B cell (primary cell): ENCODE measurements at regions not wholly inside any gene's neighbourhood (a gene's known extent, or its start where the extent isn't known, plus 50 kb on each side); places are given as distances from the start of the nearest gene placed in this dataset.

Source experiments
- ATAC-seq: fragments of 200-7000 bp; cut with Tn5 transposase; one replicate; pipeline ENCODE4 v1.10.0; 2021; ENCODE audit warnings: low read depth, mild to moderate bottlenecking, moderate number of reproducible peaks, moderate library complexity
- CTCF ChIA-PET: fragments of 350-600 bp; sonication (Branson Sonifier 250); formaldehyde crosslinking; loops from one replicate; lab custom pipeline; 2021; ENCODE audit warnings: antibody characterized with exemption, inconsistent platforms; lab: Charles Lee
- POLR2A ChIA-PET: fragments of 350-600 bp; sonication (Branson Sonifier 250); formaldehyde crosslinking; loops from one replicate; lab custom pipeline; 2021; ENCODE audit warnings: antibody characterized with exemption; lab: Charles Lee
- DNase-seq: peaks from one replicate; pipeline ENCODE4 v3.0.0; 2013
- H2AFZ ChIP-seq: 2 replicates; pipeline ENCODE4 v1.6.1; 2012; ENCODE audit warnings: mild to moderate bottlenecking, low read depth, low read length; ENCODE audit not compliant: insufficient read depth, poor library complexity, severe bottlenecking
- H3K27ac ChIP-seq, 2 donors: 1 replicate in 1 of 2; 2 replicates in 1 of 2; pipeline ENCODE4 v1.5.1; 2012 to 2013; ENCODE audit warnings: low read length in 2 of 2, mild to moderate bottlenecking in 2 of 2, moderate library complexity in 1 of 2
- H3K27me3 ChIP-seq, 4 experiments: fragments of 200-600 bp in 1 of 4; sonication (generic) in 1 of 4; replicated peaks in 1 of 4; 1 replicate in 2 of 4; 2 replicates in 2 of 4; pipeline versions ENCODE4 v1.6.1 to v1.7.0; 2013 to 2016; ENCODE audit warnings: low read length in 3 of 4, mild to moderate bottlenecking in 2 of 4, mixed read lengths in 1 of 4, moderate library complexity in 1 of 4; ENCODE audit not compliant: insufficient read depth in 4 of 4, control insufficient read depth in 3 of 4; ENCODE audit errors: control extremely low read depth in 1 of 4
- H3K36me3 ChIP-seq, 2 experiments: replicated peaks in 1 of 2; 1 replicate in 1 of 2; 2 replicates in 1 of 2; pipeline versions ENCODE4 v1.6.1 to v1.7.1; 2013; ENCODE audit warnings: low read length in 1 of 2; ENCODE audit not compliant: insufficient read depth in 2 of 2, control insufficient read depth in 1 of 2; ENCODE audit errors: control extremely low read depth in 1 of 2, extremely low read depth in 1 of 2
- H3K4me1 ChIP-seq, 2 donors: fragments of 200-600 bp in 1 of 2; sonication (generic) in 1 of 2; 1 replicate in 1 of 2; 2 replicates in 1 of 2; pipeline versions ENCODE4 v1.5.1 to v1.6.1; 2013 to 2017; ENCODE audit warnings: low read length in 2 of 2; ENCODE audit not compliant: control insufficient read depth in 2 of 2, insufficient read depth in 2 of 2
- H3K4me2 ChIP-seq: replicated peaks from 2 replicates; pipeline ENCODE3; 2012; ENCODE audit warnings: mild to moderate bottlenecking, low read depth, low read length; ENCODE audit not compliant: poor library complexity, severe bottlenecking
- H3K4me3 ChIP-seq, 5 experiments: fragments of 200-600 bp in 1 of 5; sonication (generic) in 1 of 5; 1 replicate in 3 of 5; 2 replicates in 2 of 5; pipeline versions ENCODE4 v1.5.1 to v1.7.0; 2011 to 2016; ENCODE audit warnings: low read length in 4 of 5, mild to moderate bottlenecking in 4 of 5, low read depth in 2 of 5, control low read depth in 1 of 5, moderate library complexity in 1 of 5; ENCODE audit not compliant: insufficient read depth in 1 of 5; ENCODE audit errors: control extremely low read depth in 1 of 5, extremely low read depth in 1 of 5
- H3K79me2 ChIP-seq: fragments of 200-600 bp; sonication (generic); one replicate; pipeline ENCODE4 v1.6.0; 2016; ENCODE audit warnings: low read length; ENCODE audit not compliant: control insufficient read depth, insufficient read depth
- H3K9ac ChIP-seq: fragments of 200-600 bp; sonication (generic); 2 replicates; pipeline ENCODE4 v1.6.1; 2017; ENCODE audit warnings: mild to moderate bottlenecking, low read length, moderate library complexity
- H3K9me3 ChIP-seq, 3 donors: one replicate each; pipeline versions ENCODE4 v1.6.1 to v1.7.1; 2013; ENCODE audit warnings: low read length in 2 of 3; ENCODE audit not compliant: control insufficient read depth in 2 of 3, insufficient read depth in 1 of 3; ENCODE audit errors: control extremely low read depth in 1 of 3
- H4K20me1 ChIP-seq: 2 replicates; pipeline ENCODE4 v1.6.0; 2012; ENCODE audit warnings: mild to moderate bottlenecking, low read length; ENCODE audit not compliant: insufficient read depth, control insufficient read depth, poor library complexity, severe bottlenecking
- H3K27ac Mint-ChIP-seq: one replicate; pipeline ENCODE4 v1.8.0; 2021; ENCODE audit warnings: mixed read lengths
- H3K27me3 Mint-ChIP-seq: one replicate; pipeline ENCODE4 v1.8.0; 2021; ENCODE audit warnings: mixed read lengths
- H3K4me1 Mint-ChIP-seq: one replicate; pipeline ENCODE4 v1.8.0; 2021; ENCODE audit warnings: mixed read lengths
- H3K4me3 Mint-ChIP-seq: one replicate; pipeline ENCODE4 v1.8.0; 2021; ENCODE audit warnings: mixed read lengths
- H3K9me3 Mint-ChIP-seq: one replicate; pipeline ENCODE4 v1.8.0; 2022; ENCODE audit warnings: mixed read lengths; ENCODE audit not compliant: insufficient read depth
- EZH2 ChIP-seq: IDR thresholded peaks from 2 replicates; pipeline ENCODE4 v1.6.1; 2012; ENCODE audit warnings: borderline replicate concordance, low read depth, mild to moderate bottlenecking, moderate library complexity, low read length; ENCODE audit not compliant: insufficient read depth, poor library complexity, severe bottlenecking
- WGBS: methylation state at CpG from one replicate; pipeline ENCODE4 v1.1.5; 2013; ENCODE audit warnings: missing lambda C conversion rate; ENCODE audit not compliant: insufficient coverage; 5-methylcytosine and 5-hydroxymethylcytosine counted together
- intact Hi-C: fragments of 100-400 bp; cut with micrococcal nuclease; formaldehyde crosslinking; loops from one replicate; pipeline ENCODE4 v1.10.0; 2022
- TF ChIP-seq, protein P1 (sequence below): fragments of 200-600 bp; IDR thresholded peaks from one replicate; pipeline ENCODE4 v1.8.0; 2022; ENCODE audit warnings: antibody characterized with exemption, mild to moderate bottlenecking

DNA sequence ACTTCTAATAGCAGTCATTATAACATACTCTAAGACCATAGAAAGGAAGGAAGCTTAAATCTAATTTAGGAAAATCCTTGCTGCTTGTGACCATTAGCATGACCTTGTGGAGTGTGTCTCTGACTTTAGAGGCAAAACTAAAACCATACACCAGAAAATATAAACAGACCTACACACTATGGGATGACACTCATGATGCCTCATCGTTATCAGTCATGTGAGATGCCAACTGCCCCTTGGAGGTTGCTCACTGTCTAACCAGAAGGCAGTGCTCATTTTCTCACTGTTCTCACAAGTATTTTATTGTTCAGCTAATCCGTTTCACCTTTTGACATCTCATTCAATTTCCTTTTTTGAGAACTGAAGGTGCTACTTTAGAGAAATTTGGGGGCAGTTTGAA, 376.9 kb downstream of the RND3 start:
- Histone ChIP-seq H3K79me2 (no peaks in the 10 kb centered on the region), H3K36me3 (no peaks in the 10 kb centered on the region), H3K9me3 (no peaks in the 10 kb centered on the region), H4K20me1 (no peaks in the 10 kb centered on the region), H3K4me2 (no peak overlapping the region), H3K4me3 (no peak overlapping the region), H3K4me1 (no peaks in the 10 kb centered on the region), H3K9ac (no peak overlapping the region), H2AFZ (no peak overlapping the region), H3K27ac (no peak overlapping the region), H3K27me3 (no peaks in the 10 kb centered on the region)
- Mint-ChIP-seq H3K4me3 (no peak overlapping the region), H3K4me1 (no peaks in the 10 kb centered on the region), H3K27me3 (no peaks in the 10 kb centered on the region), H3K9me3 (peaks cover 3% of the 10 kb centered on the region), H3K27ac (no peak overlapping the region)
- CTCF ChIA-PET = no interaction called here
- POLR2A ChIA-PET = no interaction called here
- ATAC-seq (no peak), DNase-seq (no peak)
- WGBS = no CpG with 5 or more reads among the region's 2 CpGs
- intact Hi-C loops = no loop called here
- TF ChIP-seq, protein P1, sequence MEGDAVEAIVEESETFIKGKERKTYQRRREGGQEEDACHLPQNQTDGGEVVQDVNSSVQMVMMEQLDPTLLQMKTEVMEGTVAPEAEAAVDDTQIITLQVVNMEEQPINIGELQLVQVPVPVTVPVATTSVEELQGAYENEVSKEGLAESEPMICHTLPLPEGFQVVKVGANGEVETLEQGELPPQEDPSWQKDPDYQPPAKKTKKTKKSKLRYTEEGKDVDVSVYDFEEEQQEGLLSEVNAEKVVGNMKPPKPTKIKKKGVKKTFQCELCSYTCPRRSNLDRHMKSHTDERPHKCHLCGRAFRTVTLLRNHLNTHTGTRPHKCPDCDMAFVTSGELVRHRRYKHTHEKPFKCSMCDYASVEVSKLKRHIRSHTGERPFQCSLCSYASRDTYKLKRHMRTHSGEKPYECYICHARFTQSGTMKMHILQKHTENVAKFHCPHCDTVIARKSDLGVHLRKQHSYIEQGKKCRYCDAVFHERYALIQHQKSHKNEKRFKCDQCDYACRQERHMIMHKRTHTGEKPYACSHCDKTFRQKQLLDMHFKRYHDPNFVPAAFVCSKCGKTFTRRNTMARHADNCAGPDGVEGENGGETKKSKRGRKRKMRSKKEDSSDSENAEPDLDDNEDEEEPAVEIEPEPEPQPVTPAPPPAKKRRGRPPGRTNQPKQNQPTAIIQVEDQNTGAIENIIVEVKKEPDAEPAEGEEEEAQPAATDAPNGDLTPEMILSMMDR = no peak
- no peak for TF ChIP-seq EZH2

DNA sequence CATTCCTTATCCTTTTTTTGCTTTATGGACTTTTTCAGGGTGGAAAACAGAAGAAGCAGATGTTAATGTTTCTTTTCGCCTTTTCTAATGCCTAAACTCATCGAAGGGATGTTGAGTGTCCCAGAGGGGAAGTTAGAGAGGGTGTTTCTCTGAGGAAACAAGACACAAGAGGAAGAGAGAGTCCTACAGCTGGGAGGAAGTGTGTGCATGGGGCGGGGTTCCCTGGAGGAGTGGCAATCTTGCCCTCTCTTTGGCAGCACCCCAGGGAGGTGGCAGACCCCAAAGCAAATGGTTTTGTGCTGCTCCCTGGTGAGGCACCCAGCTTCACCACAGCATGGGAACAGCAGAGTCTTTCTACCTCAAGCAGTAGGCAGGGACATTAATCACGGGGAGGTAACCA, 377.6 kb downstream of the RND3 start:
- Mint-ChIP-seq H3K9me3 (peaks cover 3% of the 10 kb centered on the region), H3K27me3 (no peaks in the 10 kb centered on the region), H3K4me1 (no peaks in the 10 kb centered on the region), H3K4me3 (no peak overlapping the region), H3K27ac (no peak overlapping the region)
- no peaks in the 10 kb centered on the region for H3K4me1 ChIP-seq
- TF ChIP-seq, protein P1 = no peak
- TF ChIP-seq EZH2 = no peak
- H3K4me3 ChIP-seq = no peak overlapping the region
- no peaks in the 10 kb centered on the region for H4K20me1 ChIP-seq
- no peaks in the 10 kb centered on the region for H3K27me3 ChIP-seq
- ChIA-PET CTCF (no interaction called here), POLR2A (no interaction called here)
- intact Hi-C loops = no loop called here
- no peak overlapping the region for H2AFZ ChIP-seq
- H3K9me3 ChIP-seq = no peaks in the 10 kb centered on the region
- DNase-seq (no peak), ATAC-seq (no peak)
- H3K79me2 ChIP-seq = no peaks in the 10 kb centered on the region
- no peaks in the 10 kb centered on the region for H3K36me3 ChIP-seq
- H3K4me2 ChIP-seq = no peak overlapping the region
- no peak overlapping the region for H3K9ac ChIP-seq
- WGBS = 23% methylated on average over 2 of the region's 4 CpGs
- H3K27ac ChIP-seq = no peak overlapping the region
